GM23338 (cell line): ENCODE measurements at regions not wholly inside any gene's neighbourhood (a gene's known extent, or its start where the extent isn't known, plus 50 kb on each side); places are given as distances from the start of the nearest gene placed in this dataset.

Source experiments
- ATAC-seq: fragments of 200-7000 bp; cut with Tn5 transposase; 3 replicates; pipeline ENCODE4 v1.9.1; 2020
- DNase-seq: peaks from one replicate; pipeline ENCODE4 v3.0.0-alpha.2; 2015; ENCODE audit warnings: low spot score
- H2AFZ ChIP-seq: fragments of 200-600 bp; sonication (generic); 2 replicates; pipeline ENCODE4 v1.8.0; 2016; ENCODE audit warnings: antibody characterized with exemption, mild to moderate bottlenecking, moderate library complexity
- H3F3A ChIP-seq: fragments of 200-600 bp; sonication (generic); replicated peaks from 2 replicates; pipeline ENCODE4 v1.8.0; 2017; ENCODE audit warnings: antibody characterized with exemption, mixed run types, low read depth
- H3K27ac ChIP-seq: fragments of 200-600 bp; sonication (generic); 2 replicates; pipeline ENCODE4 v1.6.1; 2016; ENCODE audit warnings: low read depth
- H3K27me3 ChIP-seq: fragments of 200-600 bp; sonication (generic); 2 replicates; pipeline ENCODE4 v1.8.0; 2016; ENCODE audit warnings: mild to moderate bottlenecking, mixed run types, moderate library complexity; ENCODE audit not compliant: insufficient read depth
- H3K36me3 ChIP-seq: fragments of 200-600 bp; sonication (generic); 2 replicates; pipeline ENCODE4 v1.8.0; 2016; ENCODE audit warnings: mild to moderate bottlenecking; ENCODE audit not compliant: insufficient read depth
- H3K4me1 ChIP-seq: fragments of 200-600 bp; sonication (generic); 2 replicates; pipeline ENCODE4 v1.8.0; 2016; ENCODE audit warnings: mild to moderate bottlenecking, moderate library complexity; ENCODE audit not compliant: insufficient read depth
- H3K4me2 ChIP-seq: fragments of 200-600 bp; sonication (generic); 2 replicates; pipeline ENCODE4 v1.7.1; 2017; ENCODE audit warnings: mixed run types
- H3K4me3 ChIP-seq: fragments of 200-600 bp; sonication (generic); 2 replicates; pipeline ENCODE4 v1.6.1; 2016; ENCODE audit warnings: mixed run types
- H3K79me2 ChIP-seq: fragments of 200-600 bp; sonication (generic); replicated peaks from 2 replicates; pipeline ENCODE4 v1.8.0; 2017; ENCODE audit warnings: mild to moderate bottlenecking; ENCODE audit not compliant: insufficient read depth
- H3K9me2 ChIP-seq: fragments of 200-600 bp; sonication (generic); 2 replicates; pipeline ENCODE4 v1.8.0; 2017; ENCODE audit not compliant: insufficient read depth
- H4K20me1 ChIP-seq: fragments of 200-600 bp; sonication (generic); replicated peaks from 2 replicates; pipeline ENCODE4 v1.8.0; 2017; ENCODE audit warnings: mild to moderate bottlenecking; ENCODE audit not compliant: insufficient read depth
- H3K27ac Mint-ChIP-seq: 2 replicates; pipeline ENCODE4 v1.8.0; 2020; ENCODE audit warnings: inconsistent platforms, mild to moderate bottlenecking, moderate library complexity, mixed read lengths
- H3K27me3 Mint-ChIP-seq: 3 replicates; pipeline ENCODE4 v1.8.0; 2022; ENCODE audit warnings: low read depth, mild to moderate bottlenecking, moderate library complexity, mixed read lengths, inconsistent platforms; ENCODE audit not compliant: insufficient read depth, poor library complexity
- H3K36me3 Mint-ChIP-seq: 3 replicates; pipeline ENCODE4 v1.8.0; 2021; ENCODE audit warnings: low read depth, mild to moderate bottlenecking, inconsistent platforms, moderate library complexity, mixed read lengths
- H3K4me1 Mint-ChIP-seq: 3 replicates; pipeline ENCODE4 v1.8.0; 2020; ENCODE audit warnings: mild to moderate bottlenecking, inconsistent platforms, mixed read lengths
- H3K4me3 Mint-ChIP-seq: 3 replicates; pipeline ENCODE4 v1.8.0; 2021; ENCODE audit warnings: moderate library complexity, mild to moderate bottlenecking, inconsistent platforms, mixed read lengths
- H3K9me3 Mint-ChIP-seq: 3 replicates; pipeline ENCODE4 v1.8.0; 2020; ENCODE audit warnings: moderate library complexity, mild to moderate bottlenecking, inconsistent platforms, mixed read lengths
- CTCF ChIP-seq, 2 experiments: fragments of 200-600 bp in 1 of 2; sonication (generic) in 1 of 2; conservative IDR thresholded peaks; 2 replicates each; pipeline versions ENCODE4 v1.5.1 to v1.6.1; 2016 to 2017; ENCODE audit warnings: antibody characterized with exemption in 2 of 2, low read depth in 2 of 2, mild to moderate bottlenecking in 2 of 2, moderate library complexity in 1 of 2
- ETS1 ChIP-seq: IDR thresholded peaks from 2 replicates; pipeline ENCODE4 v1.6.1; 2016; ENCODE audit warnings: antibody characterized with exemption
- EZH2 ChIP-seq: fragments of 200-600 bp; sonication (generic); IDR thresholded peaks from one replicate; pipeline ENCODE4 v1.8.0; 2017; ENCODE audit warnings: antibody characterized with exemption, mild to moderate bottlenecking, low read depth; ENCODE audit not compliant: unreplicated experiment
- EZH2phosphoT487 ChIP-seq: fragments of 200-600 bp; sonication (generic); IDR thresholded peaks from one replicate; pipeline ENCODE4 v1.8.1; 2018; ENCODE audit warnings: antibody characterized with exemption; ENCODE audit not compliant: unreplicated experiment
- JUNB ChIP-seq: IDR thresholded peaks from one replicate; pipeline ENCODE4 v1.6.1; 2016; ENCODE audit warnings: antibody characterized with exemption; ENCODE audit not compliant: unreplicated experiment
- NANOG ChIP-seq: IDR thresholded peaks from 2 replicates; pipeline ENCODE4 v1.6.1; 2016; ENCODE audit warnings: antibody characterized with exemption, borderline replicate concordance
- ZNF114 ChIP-seq: fragments of 250-450 bp; sonication (Bioruptor Pico); IDR thresholded peaks from 2 replicates; pipeline ENCODE4 v1.5.0; 2020; ENCODE audit warnings: mild to moderate bottlenecking, moderate library complexity
- ZNF331 ChIP-seq: fragments of 250-450 bp; sonication (Bioruptor Pico); IDR thresholded peaks from 2 replicates; pipeline ENCODE4 v1.5.0; 2020; ENCODE audit warnings: low read depth, mild to moderate bottlenecking, moderate library complexity
- ZNF462 ChIP-seq: fragments of 250-450 bp; sonication (Bioruptor Pico); IDR thresholded peaks from 2 replicates; pipeline ENCODE4 v1.5.0; 2020; ENCODE audit warnings: mild to moderate bottlenecking, moderate library complexity

- Histone ChIP-seq H3K36me3 (no peaks in the 10 kb centered on the region), H3K27me3 (no peaks in the 10 kb centered on the region), H3K27ac (no peak overlapping the region), H3K9me2 (peaks cover 17% of the 10 kb centered on the region; the same call in 1 of the 2 replicates), H3K4me2 (no peak overlapping the region), H2AFZ (peak overlapping the region; percentile 52; the same call in 1 of the 2 replicates), H4K20me1 (no peaks in the 10 kb centered on the region), H3K4me1 (no peaks in the 10 kb centered on the region), H3K79me2 (no peaks in the 10 kb centered on the region), H3F3A (no peaks in the 10 kb centered on the region), H3K4me3 (no peak overlapping the region)
- TF ChIP-seq CTCF (conservative IDR thresholded peaks at IDR 0.05; ENCODE audit: low read depth in 2 of 2) = no peak
- TF ChIP-seq JUNB = no peak
- no peak for TF ChIP-seq ZNF114 (CRISPR knock-in tag)
- no peak for TF ChIP-seq EZH2
- TF ChIP-seq ETS1 = no peak
- no peak for TF ChIP-seq ZNF331 (CRISPR knock-in tag)
- TF ChIP-seq EZH2phosphoT487 = no peak
- no peak for TF ChIP-seq NANOG
- no peak for DNase-seq
- H3K4me1 Mint-ChIP-seq = no peaks in the 10 kb centered on the region
- H3K27me3 Mint-ChIP-seq = peaks cover 2% of the 10 kb centered on the region
- H3K9me3 Mint-ChIP-seq = no peaks in the 10 kb centered on the region; the same call in 2 of the 3 replicates
- H3K4me3 Mint-ChIP-seq = no peak overlapping the region
- H3K36me3 Mint-ChIP-seq = no peaks in the 10 kb centered on the region
- no peak for ATAC-seq
- H3K27ac Mint-ChIP-seq = no peak overlapping the region; the same call in 1 of the 2 replicates
Observed at GRCh38 chr4:100299046-100299840, 109.0 kb upstream of the DDIT4L start.

- Histone ChIP-seq H2AFZ (no peak overlapping the region), H3F3A (no peaks in the 10 kb centered on the region), H3K27ac (no peak overlapping the region), H3K4me1 (no peaks in the 10 kb centered on the region), H3K9me2 (peaks cover 21% of the 10 kb centered on the region), H3K79me2 (no peaks in the 10 kb centered on the region), H3K4me3 (no peak overlapping the region), H3K4me2 (no peak overlapping the region), H4K20me1 (no peaks in the 10 kb centered on the region), H3K27me3 (no peaks in the 10 kb centered on the region), H3K36me3 (no peaks in the 10 kb centered on the region)
- no peaks in the 10 kb centered on the region; the same call in 2 of the 3 replicates for H3K9me3 Mint-ChIP-seq
- no peak for ATAC-seq
- peaks cover 2% of the 10 kb centered on the region for H3K27me3 Mint-ChIP-seq
- no peaks in the 10 kb centered on the region for H3K4me1 Mint-ChIP-seq
- no peak overlapping the region for H3K27ac Mint-ChIP-seq
- no peak for DNase-seq
- no peaks in the 10 kb centered on the region for H3K36me3 Mint-ChIP-seq
- H3K4me3 Mint-ChIP-seq = no peak overlapping the region
- TF ChIP-seq ZNF462 (CRISPR knock-in tag) (no peak), ZNF114 (CRISPR knock-in tag) (no peak), ETS1 (no peak), EZH2 (no peak)
Observed at GRCh38 chr4:100295792-100296191, 105.5 kb upstream of the DDIT4L start.
